ENCODE measurements at regions not wholly inside any gene's neighbourhood (a gene's known extent, or its start where the extent isn't known, plus 50 kb on each side); places are given as distances from the start of the nearest gene placed in this dataset.

GRCh38 chr2:58428096-58429013 lies 187.2 kb upstream of the FANCL start:
- peak; percentile 62 for DNase-seq
- H3K27ac ChIP-seq: peak overlapping the region; percentile 84
- TF ChIP-seq, protein P1, sequence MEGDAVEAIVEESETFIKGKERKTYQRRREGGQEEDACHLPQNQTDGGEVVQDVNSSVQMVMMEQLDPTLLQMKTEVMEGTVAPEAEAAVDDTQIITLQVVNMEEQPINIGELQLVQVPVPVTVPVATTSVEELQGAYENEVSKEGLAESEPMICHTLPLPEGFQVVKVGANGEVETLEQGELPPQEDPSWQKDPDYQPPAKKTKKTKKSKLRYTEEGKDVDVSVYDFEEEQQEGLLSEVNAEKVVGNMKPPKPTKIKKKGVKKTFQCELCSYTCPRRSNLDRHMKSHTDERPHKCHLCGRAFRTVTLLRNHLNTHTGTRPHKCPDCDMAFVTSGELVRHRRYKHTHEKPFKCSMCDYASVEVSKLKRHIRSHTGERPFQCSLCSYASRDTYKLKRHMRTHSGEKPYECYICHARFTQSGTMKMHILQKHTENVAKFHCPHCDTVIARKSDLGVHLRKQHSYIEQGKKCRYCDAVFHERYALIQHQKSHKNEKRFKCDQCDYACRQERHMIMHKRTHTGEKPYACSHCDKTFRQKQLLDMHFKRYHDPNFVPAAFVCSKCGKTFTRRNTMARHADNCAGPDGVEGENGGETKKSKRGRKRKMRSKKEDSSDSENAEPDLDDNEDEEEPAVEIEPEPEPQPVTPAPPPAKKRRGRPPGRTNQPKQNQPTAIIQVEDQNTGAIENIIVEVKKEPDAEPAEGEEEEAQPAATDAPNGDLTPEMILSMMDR (IDR thresholded peaks at IDR 0.05; ENCODE audit: low read depth, low read length): no peak
- H3K4me3 ChIP-seq (ENCODE audit: low read depth, low read length): peak overlapping the region; percentile 88
- H3K36me3 ChIP-seq: no peaks in the 10 kb centered on the region
- no peaks in the 10 kb centered on the region for H3K9me3 ChIP-seq (ENCODE audit: severe bottlenecking)
- no peaks in the 10 kb centered on the region for H3K27me3 ChIP-seq (ENCODE audit: insufficient read depth, low read depth, severe bottlenecking)

GRCh38 chr2:58427572-58428095 lies 186.5 kb upstream of the FANCL start:
- no peaks in the 10 kb centered on the region for H3K27me3 ChIP-seq (ENCODE audit: insufficient read depth, low read depth, severe bottlenecking)
- peak overlapping the region; percentile 84 for H3K27ac ChIP-seq
- H3K9me3 ChIP-seq (ENCODE audit: severe bottlenecking): no peaks in the 10 kb centered on the region
- DNase-seq: peak; percentile 71
- TF ChIP-seq, protein P1 (IDR thresholded peaks at IDR 0.05; ENCODE audit: low read depth, low read length): no peak
- peak overlapping the region; percentile 88 for H3K4me3 ChIP-seq (ENCODE audit: low read depth, low read length)
- H3K36me3 ChIP-seq: no peaks in the 10 kb centered on the region

DNA sequence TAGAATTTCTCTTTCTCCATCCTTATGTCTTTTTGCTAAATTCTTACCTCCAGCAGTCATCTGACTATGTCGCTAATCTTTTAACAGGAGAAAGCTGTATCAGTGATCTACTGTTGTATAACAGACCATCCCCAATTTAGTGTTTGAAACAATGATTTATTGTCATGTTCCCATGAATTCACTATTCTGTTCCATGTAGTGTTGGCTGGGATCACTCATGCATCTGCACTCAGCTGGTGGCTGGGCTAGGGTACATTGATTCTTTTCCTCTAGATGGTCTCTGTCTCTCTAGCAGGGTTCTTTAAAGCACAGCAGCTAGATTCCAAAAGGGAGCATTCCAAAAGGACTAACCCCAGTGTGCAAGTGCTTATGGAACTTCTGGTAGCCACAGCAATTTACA lies 184.2 kb upstream of the FANCL start:
- H3K4me3 ChIP-seq (ENCODE audit: low read depth, low read length): no peak overlapping the region
- no peaks in the 10 kb centered on the region for H3K9me3 ChIP-seq (ENCODE audit: severe bottlenecking)
- H3K27me3 ChIP-seq (ENCODE audit: insufficient read depth, low read depth, severe bottlenecking): no peaks in the 10 kb centered on the region
- TF ChIP-seq, protein P1 (IDR thresholded peaks at IDR 0.05; ENCODE audit: low read depth, low read length): no peak
- no peaks in the 10 kb centered on the region for H3K36me3 ChIP-seq
- no peak overlapping the region for H3K27ac ChIP-seq
- no peak for DNase-seq

DNA sequence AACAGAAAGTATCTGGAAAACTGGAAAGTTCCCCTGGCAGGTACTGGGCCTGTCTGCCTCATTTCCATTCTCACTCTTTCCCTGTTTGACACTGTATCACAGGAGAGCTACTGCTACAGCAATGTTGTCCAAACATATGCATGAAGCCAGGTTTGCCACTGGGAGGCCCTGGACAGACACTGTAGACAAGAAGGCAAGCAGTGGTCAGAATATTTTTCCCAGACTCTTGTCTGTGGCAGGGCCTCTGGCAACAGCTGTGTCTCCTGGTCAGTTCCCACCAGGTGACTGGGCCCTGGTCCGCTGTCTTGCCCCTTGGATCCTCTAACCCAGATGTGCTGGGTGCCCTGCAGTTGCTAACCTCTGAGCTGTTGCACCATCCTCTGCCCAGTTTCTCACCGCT lies 178.9 kb upstream of the FANCL start:
- TF ChIP-seq, protein P1 (IDR thresholded peaks at IDR 0.05; ENCODE audit: low read depth, low read length): no peak

GRCh38 chr2:58416696-58417095 lies 175.6 kb upstream of the FANCL start:
- H3K27me3 ChIP-seq (ENCODE audit: insufficient read depth, low read depth, severe bottlenecking): no peaks in the 10 kb centered on the region
- H3K36me3 ChIP-seq: no peaks in the 10 kb centered on the region
- TF ChIP-seq, protein P1 (IDR thresholded peaks at IDR 0.05; ENCODE audit: low read depth, low read length): no peak
- DNase-seq: no peak
- H3K4me3 ChIP-seq (ENCODE audit: low read depth, low read length): no peak overlapping the region
- no peaks in the 10 kb centered on the region for H3K9me3 ChIP-seq (ENCODE audit: severe bottlenecking)
- no peak overlapping the region for H3K27ac ChIP-seq

More for the DNA sequence above, 178.9 kb upstream of the FANCL start:
- Histone ChIP-seq H3K36me3 (no peaks in the 10 kb centered on the region), H3K4me3 (ENCODE audit: low read depth, low read length) (no peak overlapping the region), H3K27me3 (ENCODE audit: insufficient read depth, low read depth, severe bottlenecking) (no peaks in the 10 kb centered on the region), H3K9me3 (ENCODE audit: severe bottlenecking) (no peaks in the 10 kb centered on the region), H3K27ac (no peak overlapping the region)
- no peak for DNase-seq

Measured in WERI-Rb-1 (cell line).